ENCODE measurements at regions not wholly inside any gene's neighbourhood (a gene's known extent, or its start where the extent isn't known, plus 50 kb on each side); places are given as distances from the start of the nearest gene placed in this dataset.

DNA sequence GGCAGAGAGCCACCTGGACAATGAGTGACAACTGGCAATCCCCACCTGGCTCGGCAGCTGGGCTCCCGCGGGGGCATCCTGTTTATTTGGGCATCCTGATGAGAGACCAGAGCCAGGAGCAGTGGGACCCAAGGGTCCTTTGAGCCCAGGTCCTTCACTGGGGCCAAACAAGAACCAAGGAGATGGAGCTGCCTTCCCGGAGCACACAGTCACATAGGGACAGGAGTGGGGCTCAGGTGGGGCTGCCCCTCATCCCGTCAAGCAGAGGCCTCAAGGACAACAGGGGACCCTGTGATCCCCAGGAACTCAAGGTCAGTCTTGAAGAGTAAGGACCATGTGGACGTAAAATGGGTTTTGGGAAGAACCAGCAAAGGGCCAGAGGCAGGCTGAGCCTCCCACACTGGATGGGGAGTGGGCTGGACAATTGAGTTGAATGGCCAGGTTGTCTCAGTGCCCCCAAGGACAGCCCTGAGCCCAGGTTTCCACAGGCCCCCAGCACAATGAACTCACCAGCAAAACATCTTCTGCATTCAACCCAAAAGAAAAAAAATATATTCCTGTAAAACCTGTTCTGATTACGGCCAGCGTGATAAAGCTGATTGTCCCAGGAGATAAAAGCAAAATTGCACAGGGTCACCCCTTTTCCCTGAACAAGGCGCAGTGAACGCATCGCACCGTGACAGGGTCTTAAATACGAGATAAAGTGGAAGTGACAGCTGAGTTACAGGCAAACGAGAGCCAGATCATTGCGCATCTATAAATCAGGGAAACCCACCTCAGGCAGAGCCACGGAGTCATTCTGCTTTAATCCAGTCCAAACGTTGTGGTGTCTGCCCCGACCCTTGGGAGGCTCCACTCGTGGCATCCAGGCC, 86.2 kb downstream of the ANKRD60 start:
- CTCF ChIA-PET = no interaction called here
- SMC1A ChIA-PET (ENCODE audit: uncharacterized antibody, unreplicated experiment) = no interaction called here
- no peak overlapping the region for H3K4me3 ChIP-seq
- H4K20me1 ChIP-seq (ENCODE audit: control insufficient read depth, insufficient read depth) = no peaks in the 10 kb centered on the region
- no peak overlapping the region for H2AFZ ChIP-seq (ENCODE audit: control insufficient read depth, low read depth, low read length)
- BruUV-seq (replicated peaks) = no TSS peak
- H3K36me3 ChIP-seq (ENCODE audit: control insufficient read depth in 2 of 2, insufficient read depth in 2 of 2, low read length in 1 of 2) = no peaks in the 10 kb centered on the region
- intact Hi-C loops (cut with micrococcal nuclease; ENCODE audit: unreplicated experiment) (no loop called here), in situ Hi-C loops (cut with MboI) (no loop called here)
- no peak overlapping the region for H3K27ac ChIP-seq (ENCODE audit: control insufficient read depth, insufficient read depth)
- DNase-seq (ENCODE audit: low read depth, low spot score) = no peak
- no peak overlapping the region for H3K4me2 ChIP-seq (ENCODE audit: control insufficient read depth, insufficient read depth)
- WGBS (ENCODE audit: insufficient coverage, insufficient replicate concordance, low lambda C conversion rate, missing lambda C conversion rate) = 26% methylated on average over 19 of the region's 19 CpGs
- RAD21 ChIA-PET (ENCODE audit: unreplicated experiment) = no interaction called here
- no peak for ATAC-seq
- H3K27me3 ChIP-seq (replicated peaks in 1 of 2; ENCODE audit: control insufficient read depth in 2 of 2, insufficient read depth in 2 of 2, low read length in 1 of 2) = no peaks in the 10 kb centered on the region; a peak in 1 of 4 replicates
- no peaks in the 10 kb centered on the region for H3K79me2 ChIP-seq (ENCODE audit: control insufficient read depth, insufficient read depth, low read length)
- POLR2A ChIA-PET = no interaction called here
- no peaks in the 10 kb centered on the region for H3K9me3 ChIP-seq (replicated peaks; ENCODE audit: control insufficient read depth, insufficient read depth, low read length)
- H3K9ac ChIP-seq (ENCODE audit: control insufficient read depth, insufficient read depth, low read length) = no peak overlapping the region
- no peak for FAIRE-seq
- no peaks in the 10 kb centered on the region for H3K4me1 ChIP-seq (ENCODE audit: control insufficient read depth, insufficient read depth, low read length)
- TF ChIP-seq GABPA (IDR thresholded peaks at IDR 0.05; ENCODE audit: low read depth) (no peak), ESRRA (IDR thresholded peaks at IDR 0.05; ENCODE audit: low read length) (no peak), CBX5 (IDR thresholded peaks at IDR 0.05; ENCODE audit: low read depth) (no peak), CBX3 (IDR thresholded peaks at IDR 0.05; ENCODE audit: borderline replicate concordance, low read depth) (no peak), CHD1 (IDR thresholded peaks at IDR 0.05; ENCODE audit: low read depth, low read length) (no peak), ETV6 (conservative IDR thresholded peaks at IDR 0.05 in 1 of 2, IDR thresholded peaks at IDR 0.05 in 1 of 2; ENCODE audit: borderline replicate concordance in 1 of 2, low read depth in 1 of 2) (no peak), NFIC (IDR thresholded peaks at IDR 0.05; ENCODE audit: low read depth, low read length) (no peak), JUNB (IDR thresholded peaks at IDR 0.05) (no peak), SRF (IDR thresholded peaks at IDR 0.05; ENCODE audit: low read depth in 2 of 2, low read length in 2 of 2) (no peak), EP300 (IDR thresholded peaks at IDR 0.05; ENCODE audit: borderline replicate concordance in 1 of 2, control insufficient read depth in 1 of 2, low read depth in 2 of 2, low read length in 2 of 2) (no peak), NR2C2 (IDR thresholded peaks at IDR 0.05; ENCODE audit: borderline replicate concordance, control insufficient read depth, insufficient read length, low read depth) (no peak), PAX5 (IDR thresholded peaks at IDR 0.05; ENCODE audit: borderline replicate concordance, low read depth, low read length) (no peak), CHD4 (IDR thresholded peaks at IDR 0.05) (no peak), USF2 (IDR thresholded peaks at IDR 0.05; ENCODE audit: borderline replicate concordance, low read depth, low read length) (no peak)
- TF ChIP-seq, protein P1, sequence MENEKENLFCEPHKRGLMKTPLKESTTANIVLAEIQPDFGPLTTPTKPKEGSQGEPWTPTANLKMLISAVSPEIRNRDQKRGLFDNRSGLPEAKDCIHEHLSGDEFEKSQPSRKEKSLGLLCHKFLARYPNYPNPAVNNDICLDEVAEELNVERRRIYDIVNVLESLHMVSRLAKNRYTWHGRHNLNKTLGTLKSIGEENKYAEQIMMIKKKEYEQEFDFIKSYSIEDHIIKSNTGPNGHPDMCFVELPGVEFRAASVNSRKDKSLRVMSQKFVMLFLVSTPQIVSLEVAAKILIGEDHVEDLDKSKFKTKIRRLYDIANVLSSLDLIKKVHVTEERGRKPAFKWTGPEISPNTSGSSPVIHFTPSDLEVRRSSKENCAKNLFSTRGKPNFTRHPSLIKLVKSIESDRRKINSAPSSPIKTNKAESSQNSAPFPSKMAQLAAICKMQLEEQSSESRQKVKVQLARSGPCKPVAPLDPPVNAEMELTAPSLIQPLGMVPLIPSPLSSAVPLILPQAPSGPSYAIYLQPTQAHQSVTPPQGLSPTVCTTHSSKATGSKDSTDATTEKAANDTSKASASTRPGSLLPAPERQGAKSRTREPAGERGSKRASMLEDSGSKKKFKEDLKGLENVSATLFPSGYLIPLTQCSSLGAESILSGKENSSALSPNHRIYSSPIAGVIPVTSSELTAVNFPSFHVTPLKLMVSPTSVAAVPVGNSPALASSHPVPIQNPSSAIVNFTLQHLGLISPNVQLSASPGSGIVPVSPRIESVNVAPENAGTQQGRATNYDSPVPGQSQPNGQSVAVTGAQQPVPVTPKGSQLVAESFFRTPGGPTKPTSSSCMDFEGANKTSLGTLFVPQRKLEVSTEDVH (IDR thresholded peaks at IDR 0.05; ENCODE audit: low read depth, partially characterized antibody) = no peak
- TF ChIP-seq, protein P2, sequence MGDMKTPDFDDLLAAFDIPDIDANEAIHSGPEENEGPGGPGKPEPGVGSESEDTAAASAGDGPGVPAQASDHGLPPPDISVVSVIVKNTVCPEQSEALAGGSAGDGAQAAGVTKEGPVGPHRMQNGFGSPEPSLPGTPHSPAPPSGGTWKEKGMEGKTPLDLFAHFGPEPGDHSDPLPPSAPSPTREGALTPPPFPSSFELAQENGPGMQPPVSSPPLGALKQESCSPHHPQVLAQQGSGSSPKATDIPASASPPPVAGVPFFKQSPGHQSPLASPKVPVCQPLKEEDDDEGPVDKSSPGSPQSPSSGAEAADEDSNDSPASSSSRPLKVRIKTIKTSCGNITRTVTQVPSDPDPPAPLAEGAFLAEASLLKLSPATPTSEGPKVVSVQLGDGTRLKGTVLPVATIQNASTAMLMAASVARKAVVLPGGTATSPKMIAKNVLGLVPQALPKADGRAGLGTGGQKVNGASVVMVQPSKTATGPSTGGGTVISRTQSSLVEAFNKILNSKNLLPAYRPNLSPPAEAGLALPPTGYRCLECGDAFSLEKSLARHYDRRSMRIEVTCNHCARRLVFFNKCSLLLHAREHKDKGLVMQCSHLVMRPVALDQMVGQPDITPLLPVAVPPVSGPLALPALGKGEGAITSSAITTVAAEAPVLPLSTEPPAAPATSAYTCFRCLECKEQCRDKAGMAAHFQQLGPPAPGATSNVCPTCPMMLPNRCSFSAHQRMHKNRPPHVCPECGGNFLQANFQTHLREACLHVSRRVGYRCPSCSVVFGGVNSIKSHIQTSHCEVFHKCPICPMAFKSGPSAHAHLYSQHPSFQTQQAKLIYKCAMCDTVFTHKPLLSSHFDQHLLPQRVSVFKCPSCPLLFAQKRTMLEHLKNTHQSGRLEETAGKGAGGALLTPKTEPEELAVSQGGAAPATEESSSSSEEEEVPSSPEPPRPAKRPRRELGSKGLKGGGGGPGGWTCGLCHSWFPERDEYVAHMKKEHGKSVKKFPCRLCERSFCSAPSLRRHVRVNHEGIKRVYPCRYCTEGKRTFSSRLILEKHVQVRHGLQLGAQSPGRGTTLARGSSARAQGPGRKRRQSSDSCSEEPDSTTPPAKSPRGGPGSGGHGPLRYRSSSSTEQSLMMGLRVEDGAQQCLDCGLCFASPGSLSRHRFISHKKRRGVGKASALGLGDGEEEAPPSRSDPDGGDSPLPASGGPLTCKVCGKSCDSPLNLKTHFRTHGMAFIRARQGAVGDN (IDR thresholded peaks at IDR 0.05) = no peak

Data from GM12878 (cell line).